Vagina (tissue), 2 donors: ENCODE measurements at regions not wholly inside any gene's neighbourhood (a gene's known extent, or its start where the extent isn't known, plus 50 kb on each side); places are given as distances from the start of the nearest gene placed in this dataset.
"Not testable (repeated sequence)": the region's sequence is repeated elsewhere in the genome, so short reads cannot be mapped to it uniquely, and the experiment has no call there.

Experiments
- CTCF ChIP-seq, 3 experiments: fragments of 450-650 bp in 2 of 3; fragments of 200-600 bp in 1 of 3; sonication (generic) in 1 of 3; IDR thresholded peaks; one replicate each; pipeline ENCODE4 v1.5.1; 2017 to 2019; ENCODE audit warnings: antibody characterized with exemption in 3 of 3, mild to moderate bottlenecking in 2 of 3, moderate library complexity in 2 of 3
- POLR2A ChIP-seq, 2 donors: fragments of 450-650 bp; IDR thresholded peaks; one replicate each; pipeline ENCODE4 v1.6.1; 2017; ENCODE audit warnings: antibody characterized with exemption in 2 of 2, mild to moderate bottlenecking in 2 of 2, moderate library complexity in 2 of 2

- not testable (repeated sequence) for TF ChIP-seq CTCF, POLR2A (IDR thresholded peaks at IDR 0.05)
Measured at GRCh38 chr21:23153842-23154241, 2155.6 kb downstream of the NCAM2 start.
